HuH-7.5 (cell line): ENCODE measurements at regions not wholly inside any gene's neighbourhood (a gene's known extent, or its start where the extent isn't known, plus 50 kb on each side); places are given as distances from the start of the nearest gene placed in this dataset.

Source experiments
- DNase-seq: peaks from one replicate; pipeline ENCODE4 v3.0.0; 2011; ENCODE audit warnings: low spot score

- DNase-seq: no peak
Observed at GRCh38 chr9:26313108-26313507, 579.5 kb downstream of the CAAP1 start.

GRCh38 chr9:26311463-26311995, 581.1 kb downstream of the CAAP1 start:
- no peak for DNase-seq

GRCh38 chr9:26310294-26310693, 582.3 kb downstream of the CAAP1 start:
- no peak for DNase-seq

- DNase-seq: no peak
Observed at GRCh38 chr9:26308328-26308727, 584.3 kb downstream of the CAAP1 start.

GRCh38 chr9:26301659-26302058, 590.9 kb downstream of the CAAP1 start:
- no peak for DNase-seq

GRCh38 chr9:26301046-26301445, 591.6 kb downstream of the CAAP1 start:
- no peak for DNase-seq

- no peak for DNase-seq
Observed at GRCh38 chr9:26296910-26297572, 595.6 kb downstream of the CAAP1 start.

- no peak for DNase-seq
Observed at GRCh38 chr9:26292943-26293342, 599.7 kb downstream of the CAAP1 start.

- no peak for DNase-seq
Observed at GRCh38 chr9:26271495-26272122, 593.4 kb upstream of the TUSC1 start.

- no peak for DNase-seq
Observed at GRCh38 chr9:26266146-26266793, 588.0 kb upstream of the TUSC1 start.

GRCh38 chr9:26264709-26265601, 586.7 kb upstream of the TUSC1 start:
- no peak for DNase-seq

GRCh38 chr9:26263478-26263877, 585.2 kb upstream of the TUSC1 start:
- no peak for DNase-seq

- no peak for DNase-seq
Observed at GRCh38 chr9:26262421-26263107, 584.3 kb upstream of the TUSC1 start.

- no peak for DNase-seq
Observed at GRCh38 chr9:26261503-26262330, 583.5 kb upstream of the TUSC1 start.

GRCh38 chr9:26260238-26260637, 582.0 kb upstream of the TUSC1 start:
- no peak for DNase-seq

GRCh38 chr9:26247861-26248260, 569.6 kb upstream of the TUSC1 start:
- no peak for DNase-seq

GRCh38 chr9:26244661-26245451, 566.6 kb upstream of the TUSC1 start:
- no peak for DNase-seq

- no peak for DNase-seq
Observed at GRCh38 chr9:26243726-26244125, 565.5 kb upstream of the TUSC1 start.

- no peak for DNase-seq
Observed at GRCh38 chr9:26243029-26243697, 564.9 kb upstream of the TUSC1 start.
